GM23338 (cell line): ENCODE measurements at regions not wholly inside any gene's neighbourhood (a gene's known extent, or its start where the extent isn't known, plus 50 kb on each side); places are given as distances from the start of the nearest gene placed in this dataset.

ENCODE experiments used
- ATAC-seq: fragments of 200-7000 bp; cut with Tn5 transposase; 3 replicates; pipeline ENCODE4 v1.9.1; 2020
- DNase-seq: peaks from one replicate; pipeline ENCODE4 v3.0.0-alpha.2; 2015; ENCODE audit warnings: low spot score
- H2AFZ ChIP-seq: fragments of 200-600 bp; sonication (generic); 2 replicates; pipeline ENCODE4 v1.8.0; 2016; ENCODE audit warnings: antibody characterized with exemption, mild to moderate bottlenecking, moderate library complexity
- H3F3A ChIP-seq: fragments of 200-600 bp; sonication (generic); replicated peaks from 2 replicates; pipeline ENCODE4 v1.8.0; 2017; ENCODE audit warnings: antibody characterized with exemption, mixed run types, low read depth
- H3K27ac ChIP-seq: fragments of 200-600 bp; sonication (generic); 2 replicates; pipeline ENCODE4 v1.6.1; 2016; ENCODE audit warnings: low read depth
- H3K27me3 ChIP-seq: fragments of 200-600 bp; sonication (generic); 2 replicates; pipeline ENCODE4 v1.8.0; 2016; ENCODE audit warnings: mild to moderate bottlenecking, mixed run types, moderate library complexity; ENCODE audit not compliant: insufficient read depth
- H3K36me3 ChIP-seq: fragments of 200-600 bp; sonication (generic); 2 replicates; pipeline ENCODE4 v1.8.0; 2016; ENCODE audit warnings: mild to moderate bottlenecking; ENCODE audit not compliant: insufficient read depth
- H3K4me1 ChIP-seq: fragments of 200-600 bp; sonication (generic); 2 replicates; pipeline ENCODE4 v1.8.0; 2016; ENCODE audit warnings: mild to moderate bottlenecking, moderate library complexity; ENCODE audit not compliant: insufficient read depth
- H3K4me2 ChIP-seq: fragments of 200-600 bp; sonication (generic); 2 replicates; pipeline ENCODE4 v1.7.1; 2017; ENCODE audit warnings: mixed run types
- H3K4me3 ChIP-seq: fragments of 200-600 bp; sonication (generic); 2 replicates; pipeline ENCODE4 v1.6.1; 2016; ENCODE audit warnings: mixed run types
- H3K79me2 ChIP-seq: fragments of 200-600 bp; sonication (generic); replicated peaks from 2 replicates; pipeline ENCODE4 v1.8.0; 2017; ENCODE audit warnings: mild to moderate bottlenecking; ENCODE audit not compliant: insufficient read depth
- H3K9me2 ChIP-seq: fragments of 200-600 bp; sonication (generic); 2 replicates; pipeline ENCODE4 v1.8.0; 2017; ENCODE audit not compliant: insufficient read depth
- H4K20me1 ChIP-seq: fragments of 200-600 bp; sonication (generic); replicated peaks from 2 replicates; pipeline ENCODE4 v1.8.0; 2017; ENCODE audit warnings: mild to moderate bottlenecking; ENCODE audit not compliant: insufficient read depth
- H3K27ac Mint-ChIP-seq: 2 replicates; pipeline ENCODE4 v1.8.0; 2020; ENCODE audit warnings: inconsistent platforms, mild to moderate bottlenecking, moderate library complexity, mixed read lengths
- H3K27me3 Mint-ChIP-seq: 3 replicates; pipeline ENCODE4 v1.8.0; 2022; ENCODE audit warnings: low read depth, mild to moderate bottlenecking, moderate library complexity, mixed read lengths, inconsistent platforms; ENCODE audit not compliant: insufficient read depth, poor library complexity
- H3K36me3 Mint-ChIP-seq: 3 replicates; pipeline ENCODE4 v1.8.0; 2021; ENCODE audit warnings: low read depth, mild to moderate bottlenecking, inconsistent platforms, moderate library complexity, mixed read lengths
- H3K4me1 Mint-ChIP-seq: 3 replicates; pipeline ENCODE4 v1.8.0; 2020; ENCODE audit warnings: mild to moderate bottlenecking, inconsistent platforms, mixed read lengths
- H3K4me3 Mint-ChIP-seq: 3 replicates; pipeline ENCODE4 v1.8.0; 2021; ENCODE audit warnings: moderate library complexity, mild to moderate bottlenecking, inconsistent platforms, mixed read lengths
- H3K9me3 Mint-ChIP-seq: 3 replicates; pipeline ENCODE4 v1.8.0; 2020; ENCODE audit warnings: moderate library complexity, mild to moderate bottlenecking, inconsistent platforms, mixed read lengths
- CREB1 ChIP-seq: fragments of 250-450 bp; sonication (Bioruptor Pico); IDR thresholded peaks from 2 replicates; pipeline ENCODE4 v1.5.0; 2020; ENCODE audit warnings: low read depth, mild to moderate bottlenecking, moderate library complexity
- EZH2phosphoT487 ChIP-seq: fragments of 200-600 bp; sonication (generic); IDR thresholded peaks from one replicate; pipeline ENCODE4 v1.8.1; 2018; ENCODE audit warnings: antibody characterized with exemption; ENCODE audit not compliant: unreplicated experiment
- JUNB ChIP-seq: IDR thresholded peaks from one replicate; pipeline ENCODE4 v1.6.1; 2016; ENCODE audit warnings: antibody characterized with exemption; ENCODE audit not compliant: unreplicated experiment
- ZNF114 ChIP-seq: fragments of 250-450 bp; sonication (Bioruptor Pico); IDR thresholded peaks from 2 replicates; pipeline ENCODE4 v1.5.0; 2020; ENCODE audit warnings: mild to moderate bottlenecking, moderate library complexity
- ZNF331 ChIP-seq: fragments of 250-450 bp; sonication (Bioruptor Pico); IDR thresholded peaks from 2 replicates; pipeline ENCODE4 v1.5.0; 2020; ENCODE audit warnings: low read depth, mild to moderate bottlenecking, moderate library complexity
- TF ChIP-seq, protein P1 (sequence below), 2 experiments: fragments of 200-600 bp in 1 of 2; sonication (generic) in 1 of 2; conservative IDR thresholded peaks; 2 replicates each; pipeline versions ENCODE4 v1.5.1 to v1.6.1; 2016 to 2017; ENCODE audit warnings: antibody characterized with exemption in 2 of 2, low read depth in 2 of 2, mild to moderate bottlenecking in 2 of 2, moderate library complexity in 1 of 2
- TF ChIP-seq, protein P2 (sequence below): IDR thresholded peaks from 2 replicates; pipeline ENCODE4 v1.6.1; 2016; ENCODE audit warnings: antibody characterized with exemption
- TF ChIP-seq, protein P3 (sequence below): fragments of 250-450 bp; sonication (Bioruptor Pico); IDR thresholded peaks from 2 replicates; pipeline ENCODE4 v1.5.0; 2020; ENCODE audit warnings: mild to moderate bottlenecking, moderate library complexity
- TF ChIP-seq, protein P4 (sequence below): IDR thresholded peaks from one replicate; pipeline ENCODE4 v1.6.1; 2018; ENCODE audit warnings: antibody characterized with exemption; ENCODE audit not compliant: unreplicated experiment

DNA sequence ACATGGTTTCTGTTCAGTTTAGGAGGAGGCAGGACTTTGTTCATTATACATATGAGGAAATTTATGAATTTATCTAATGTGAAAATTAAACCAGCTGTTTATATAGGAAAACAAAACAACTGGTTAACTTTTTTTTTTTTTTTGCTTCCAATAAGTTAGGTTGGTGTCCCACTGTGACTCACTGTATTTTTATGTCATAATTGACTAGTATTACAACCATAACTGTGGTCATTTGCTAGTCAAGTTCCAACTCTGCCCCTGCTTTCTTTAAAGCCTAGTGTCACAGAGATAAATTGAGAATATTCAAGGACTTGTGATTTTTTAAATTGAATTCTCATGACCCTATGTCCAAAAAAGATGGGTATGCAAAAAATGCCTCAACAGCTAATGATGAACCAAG lies 227.7 kb downstream of the BCAT1 start (continued):
- TF ChIP-seq, protein P1, sequence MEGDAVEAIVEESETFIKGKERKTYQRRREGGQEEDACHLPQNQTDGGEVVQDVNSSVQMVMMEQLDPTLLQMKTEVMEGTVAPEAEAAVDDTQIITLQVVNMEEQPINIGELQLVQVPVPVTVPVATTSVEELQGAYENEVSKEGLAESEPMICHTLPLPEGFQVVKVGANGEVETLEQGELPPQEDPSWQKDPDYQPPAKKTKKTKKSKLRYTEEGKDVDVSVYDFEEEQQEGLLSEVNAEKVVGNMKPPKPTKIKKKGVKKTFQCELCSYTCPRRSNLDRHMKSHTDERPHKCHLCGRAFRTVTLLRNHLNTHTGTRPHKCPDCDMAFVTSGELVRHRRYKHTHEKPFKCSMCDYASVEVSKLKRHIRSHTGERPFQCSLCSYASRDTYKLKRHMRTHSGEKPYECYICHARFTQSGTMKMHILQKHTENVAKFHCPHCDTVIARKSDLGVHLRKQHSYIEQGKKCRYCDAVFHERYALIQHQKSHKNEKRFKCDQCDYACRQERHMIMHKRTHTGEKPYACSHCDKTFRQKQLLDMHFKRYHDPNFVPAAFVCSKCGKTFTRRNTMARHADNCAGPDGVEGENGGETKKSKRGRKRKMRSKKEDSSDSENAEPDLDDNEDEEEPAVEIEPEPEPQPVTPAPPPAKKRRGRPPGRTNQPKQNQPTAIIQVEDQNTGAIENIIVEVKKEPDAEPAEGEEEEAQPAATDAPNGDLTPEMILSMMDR (conservative IDR thresholded peaks at IDR 0.05; ENCODE audit: low read depth in 2 of 2) = no peak
- TF ChIP-seq EZH2phosphoT487 (no peak), ZNF331 (no peak)
- TF ChIP-seq, protein P2, sequence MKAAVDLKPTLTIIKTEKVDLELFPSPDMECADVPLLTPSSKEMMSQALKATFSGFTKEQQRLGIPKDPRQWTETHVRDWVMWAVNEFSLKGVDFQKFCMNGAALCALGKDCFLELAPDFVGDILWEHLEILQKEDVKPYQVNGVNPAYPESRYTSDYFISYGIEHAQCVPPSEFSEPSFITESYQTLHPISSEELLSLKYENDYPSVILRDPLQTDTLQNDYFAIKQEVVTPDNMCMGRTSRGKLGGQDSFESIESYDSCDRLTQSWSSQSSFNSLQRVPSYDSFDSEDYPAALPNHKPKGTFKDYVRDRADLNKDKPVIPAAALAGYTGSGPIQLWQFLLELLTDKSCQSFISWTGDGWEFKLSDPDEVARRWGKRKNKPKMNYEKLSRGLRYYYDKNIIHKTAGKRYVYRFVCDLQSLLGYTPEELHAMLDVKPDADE = no peak

DNA sequence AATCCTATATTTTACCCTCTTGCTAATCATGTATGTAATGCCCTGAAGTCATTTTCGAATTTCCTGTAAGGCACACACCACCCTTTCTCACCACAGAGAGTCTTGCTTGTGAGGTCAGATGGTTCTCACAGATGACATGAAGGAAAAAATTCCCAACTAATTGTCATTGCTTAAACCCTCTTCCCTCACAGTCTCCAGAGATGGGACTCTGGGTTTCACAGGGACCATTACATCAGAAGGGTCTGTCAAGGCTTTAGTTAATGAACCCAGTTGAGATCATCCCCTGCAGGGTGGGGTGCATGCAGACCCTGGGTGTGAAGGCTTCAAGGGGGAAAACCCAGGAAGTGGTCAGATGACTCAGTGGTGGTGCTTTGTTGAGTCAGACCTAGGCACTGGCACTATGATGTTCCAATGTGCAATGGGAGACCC lies 229.6 kb downstream of the BCAT1 start:
- Histone ChIP-seq H2AFZ (no peak overlapping the region), H3K4me3 (no peak overlapping the region), H3K27me3 (no peaks in the 10 kb centered on the region), H3K4me2 (no peak overlapping the region), H3K4me1 (no peaks in the 10 kb centered on the region), H3F3A (no peaks in the 10 kb centered on the region), H3K79me2 (no peaks in the 10 kb centered on the region), H3K36me3 (no peaks in the 10 kb centered on the region), H3K27ac (no peak overlapping the region), H3K9me2 (no peaks in the 10 kb centered on the region; the same call in none of the 2 replicates), H4K20me1 (no peaks in the 10 kb centered on the region)
- Mint-ChIP-seq H3K4me3 (no peak overlapping the region), H3K4me1 (no peaks in the 10 kb centered on the region), H3K27me3 (no peaks in the 10 kb centered on the region), H3K27ac (no peak overlapping the region), H3K36me3 (0 out of 3 replicates have a peak, but pooled peaks cover 3% of the 10 kb centered on the region), H3K9me3 (peaks cover 3% of the 10 kb centered on the region)
- DNase-seq (no peak), ATAC-seq (no peak)
- TF ChIP-seq, protein P3, sequence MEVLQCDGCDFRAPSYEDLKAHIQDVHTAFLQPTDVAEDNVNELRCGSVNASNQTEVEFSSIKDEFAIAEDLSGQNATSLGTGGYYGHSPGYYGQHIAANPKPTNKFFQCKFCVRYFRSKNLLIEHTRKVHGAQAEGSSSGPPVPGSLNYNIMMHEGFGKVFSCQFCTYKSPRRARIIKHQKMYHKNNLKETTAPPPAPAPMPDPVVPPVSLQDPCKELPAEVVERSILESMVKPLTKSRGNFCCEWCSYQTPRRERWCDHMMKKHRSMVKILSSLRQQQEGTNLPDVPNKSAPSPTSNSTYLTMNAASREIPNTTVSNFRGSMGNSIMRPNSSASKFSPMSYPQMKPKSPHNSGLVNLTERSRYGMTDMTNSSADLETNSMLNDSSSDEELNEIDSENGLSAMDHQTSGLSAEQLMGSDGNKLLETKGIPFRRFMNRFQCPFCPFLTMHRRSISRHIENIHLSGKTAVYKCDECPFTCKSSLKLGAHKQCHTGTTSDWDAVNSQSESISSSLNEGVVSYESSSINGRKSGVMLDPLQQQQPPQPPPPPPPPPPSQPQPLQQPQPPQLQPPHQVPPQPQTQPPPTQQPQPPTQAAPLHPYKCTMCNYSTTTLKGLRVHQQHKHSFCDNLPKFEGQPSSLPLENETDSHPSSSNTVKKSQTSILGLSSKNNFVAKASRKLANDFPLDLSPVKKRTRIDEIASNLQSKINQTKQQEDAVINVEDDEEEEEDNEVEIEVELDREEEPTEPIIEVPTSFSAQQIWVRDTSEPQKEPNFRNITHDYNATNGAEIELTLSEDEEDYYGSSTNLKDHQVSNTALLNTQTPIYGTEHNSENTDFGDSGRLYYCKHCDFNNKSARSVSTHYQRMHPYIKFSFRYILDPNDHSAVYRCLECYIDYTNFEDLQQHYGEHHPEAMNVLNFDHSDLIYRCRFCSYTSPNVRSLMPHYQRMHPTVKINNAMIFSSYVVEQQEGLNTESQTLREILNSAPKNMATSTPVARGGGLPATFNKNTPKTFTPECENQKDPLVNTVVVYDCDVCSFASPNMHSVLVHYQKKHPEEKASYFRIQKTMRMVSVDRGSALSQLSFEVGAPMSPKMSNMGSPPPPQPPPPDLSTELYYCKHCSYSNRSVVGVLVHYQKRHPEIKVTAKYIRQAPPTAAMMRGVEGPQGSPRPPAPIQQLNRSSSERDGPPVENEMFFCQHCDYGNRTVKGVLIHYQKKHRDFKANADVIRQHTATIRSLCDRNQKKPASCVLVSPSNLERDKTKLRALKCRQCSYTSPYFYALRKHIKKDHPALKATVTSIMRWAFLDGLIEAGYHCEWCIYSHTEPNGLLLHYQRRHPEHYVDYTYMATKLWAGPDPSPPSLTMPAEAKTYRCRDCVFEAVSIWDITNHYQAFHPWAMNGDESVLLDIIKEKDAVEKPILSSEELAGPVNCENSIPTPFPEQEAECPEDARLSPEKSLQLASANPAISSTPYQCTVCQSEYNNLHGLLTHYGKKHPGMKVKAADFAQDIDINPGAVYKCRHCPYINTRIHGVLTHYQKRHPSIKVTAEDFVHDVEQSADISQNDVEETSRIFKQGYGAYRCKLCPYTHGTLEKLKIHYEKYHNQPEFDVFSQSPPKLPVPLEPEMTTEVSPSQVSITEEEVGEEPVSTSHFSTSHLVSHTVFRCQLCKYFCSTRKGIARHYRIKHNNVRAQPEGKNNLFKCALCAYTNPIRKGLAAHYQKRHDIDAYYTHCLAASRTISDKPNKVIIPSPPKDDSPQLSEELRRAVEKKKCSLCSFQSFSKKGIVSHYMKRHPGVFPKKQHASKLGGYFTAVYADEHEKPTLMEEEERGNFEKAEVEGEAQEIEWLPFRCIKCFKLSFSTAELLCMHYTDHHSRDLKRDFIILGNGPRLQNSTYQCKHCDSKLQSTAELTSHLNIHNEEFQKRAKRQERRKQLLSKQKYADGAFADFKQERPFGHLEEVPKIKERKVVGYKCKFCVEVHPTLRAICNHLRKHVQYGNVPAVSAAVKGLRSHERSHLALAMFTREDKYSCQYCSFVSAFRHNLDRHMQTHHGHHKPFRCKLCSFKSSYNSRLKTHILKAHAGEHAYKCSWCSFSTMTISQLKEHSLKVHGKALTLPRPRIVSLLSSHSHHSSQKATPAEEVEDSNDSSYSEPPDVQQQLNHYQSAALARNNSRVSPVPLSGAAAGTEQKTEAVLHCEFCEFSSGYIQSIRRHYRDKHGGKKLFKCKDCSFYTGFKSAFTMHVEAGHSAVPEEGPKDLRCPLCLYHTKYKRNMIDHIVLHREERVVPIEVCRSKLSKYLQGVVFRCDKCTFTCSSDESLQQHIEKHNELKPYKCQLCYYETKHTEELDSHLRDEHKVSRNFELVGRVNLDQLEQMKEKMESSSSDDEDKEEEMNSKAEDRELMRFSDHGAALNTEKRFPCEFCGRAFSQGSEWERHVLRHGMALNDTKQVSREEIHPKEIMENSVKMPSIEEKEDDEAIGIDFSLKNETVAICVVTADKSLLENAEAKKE (CRISPR knock-in tag) = no peak
- TF ChIP-seq CREB1 (no peak), EZH2phosphoT487 (no peak), JUNB (no peak), ZNF114 (CRISPR knock-in tag) (no peak)
- TF ChIP-seq, protein P4, sequence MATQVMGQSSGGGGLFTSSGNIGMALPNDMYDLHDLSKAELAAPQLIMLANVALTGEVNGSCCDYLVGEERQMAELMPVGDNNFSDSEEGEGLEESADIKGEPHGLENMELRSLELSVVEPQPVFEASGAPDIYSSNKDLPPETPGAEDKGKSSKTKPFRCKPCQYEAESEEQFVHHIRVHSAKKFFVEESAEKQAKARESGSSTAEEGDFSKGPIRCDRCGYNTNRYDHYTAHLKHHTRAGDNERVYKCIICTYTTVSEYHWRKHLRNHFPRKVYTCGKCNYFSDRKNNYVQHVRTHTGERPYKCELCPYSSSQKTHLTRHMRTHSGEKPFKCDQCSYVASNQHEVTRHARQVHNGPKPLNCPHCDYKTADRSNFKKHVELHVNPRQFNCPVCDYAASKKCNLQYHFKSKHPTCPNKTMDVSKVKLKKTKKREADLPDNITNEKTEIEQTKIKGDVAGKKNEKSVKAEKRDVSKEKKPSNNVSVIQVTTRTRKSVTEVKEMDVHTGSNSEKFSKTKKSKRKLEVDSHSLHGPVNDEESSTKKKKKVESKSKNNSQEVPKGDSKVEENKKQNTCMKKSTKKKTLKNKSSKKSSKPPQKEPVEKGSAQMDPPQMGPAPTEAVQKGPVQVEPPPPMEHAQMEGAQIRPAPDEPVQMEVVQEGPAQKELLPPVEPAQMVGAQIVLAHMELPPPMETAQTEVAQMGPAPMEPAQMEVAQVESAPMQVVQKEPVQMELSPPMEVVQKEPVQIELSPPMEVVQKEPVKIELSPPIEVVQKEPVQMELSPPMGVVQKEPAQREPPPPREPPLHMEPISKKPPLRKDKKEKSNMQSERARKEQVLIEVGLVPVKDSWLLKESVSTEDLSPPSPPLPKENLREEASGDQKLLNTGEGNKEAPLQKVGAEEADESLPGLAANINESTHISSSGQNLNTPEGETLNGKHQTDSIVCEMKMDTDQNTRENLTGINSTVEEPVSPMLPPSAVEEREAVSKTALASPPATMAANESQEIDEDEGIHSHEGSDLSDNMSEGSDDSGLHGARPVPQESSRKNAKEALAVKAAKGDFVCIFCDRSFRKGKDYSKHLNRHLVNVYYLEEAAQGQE = no peak
- TF ChIP-seq, protein P2 = no peak
